ENCODE measurements at regions not wholly inside any gene's neighbourhood (a gene's known extent, or its start where the extent isn't known, plus 50 kb on each side); places are given as distances from the start of the nearest gene placed in this dataset.

GRCh38 chr11:92636543-92637188 lies 332.8 kb upstream of the MTNR1B start:
- Mint-ChIP-seq H3K27me3 (no peaks in the 10 kb centered on the region), H3K27ac (no peak overlapping the region), H3K4me3 (no peak overlapping the region), H3K9me3 (no peaks in the 10 kb centered on the region), H3K4me1 (no peaks in the 10 kb centered on the region)
- no peak for ATAC-seq
- no peak for DNase-seq

GRCh38 chr11:92638678-92639077 lies 330.8 kb upstream of the MTNR1B start:
- DNase-seq (no peak), ATAC-seq (no peak)
- no peaks in the 10 kb centered on the region for H3K27me3 Mint-ChIP-seq
- no peak overlapping the region for H3K27ac Mint-ChIP-seq
- no peak overlapping the region for H3K4me3 Mint-ChIP-seq
- no peaks in the 10 kb centered on the region for H3K4me1 Mint-ChIP-seq
- no peaks in the 10 kb centered on the region for H3K9me3 Mint-ChIP-seq

- DNase-seq (no peak), ATAC-seq (no peak)
- H3K4me3 Mint-ChIP-seq: no peak overlapping the region
- H3K27me3 Mint-ChIP-seq: no peaks in the 10 kb centered on the region
- H3K9me3 Mint-ChIP-seq: no peaks in the 10 kb centered on the region
- H3K27ac Mint-ChIP-seq: no peak overlapping the region
- H3K4me1 Mint-ChIP-seq: no peaks in the 10 kb centered on the region
Observed at GRCh38 chr11:92642177-92642931, 327.1 kb upstream of the MTNR1B start.

GRCh38 chr11:92643827-92644226 lies 325.6 kb upstream of the MTNR1B start:
- Mint-ChIP-seq H3K9me3 (peaks cover 0 to 2% of the 10 kb centered on the region in 2 donors), H3K27me3 (no peaks in the 10 kb centered on the region), H3K4me1 (no peaks in the 10 kb centered on the region), H3K4me3 (no peak overlapping the region), H3K27ac (no peak overlapping the region)
- DNase-seq (no peak), ATAC-seq (no peak)

GRCh38 chr11:92644595-92645445 lies 324.6 kb upstream of the MTNR1B start:
- ATAC-seq (no peak), DNase-seq (no peak)
- Mint-ChIP-seq H3K4me3 (no peak overlapping the region), H3K4me1 (no peaks in the 10 kb centered on the region), H3K27ac (no peak overlapping the region), H3K9me3 (peaks cover 0 to 5% of the 10 kb centered on the region in 2 donors), H3K27me3 (no peaks in the 10 kb centered on the region)

- ATAC-seq (no peak), DNase-seq (no peak)
- Mint-ChIP-seq H3K27ac (no peak overlapping the region), H3K9me3 (peaks cover 0 to 5% of the 10 kb centered on the region in 2 donors), H3K27me3 (no peaks in the 10 kb centered on the region), H3K4me1 (no peaks in the 10 kb centered on the region), H3K4me3 (no peak overlapping the region)
Observed at GRCh38 chr11:92651159-92651558, 318.3 kb upstream of the MTNR1B start.

- DNase-seq (no peak), ATAC-seq (no peak)
- H3K27me3 Mint-ChIP-seq: no peaks in the 10 kb centered on the region
- H3K4me1 Mint-ChIP-seq: no peaks in the 10 kb centered on the region
- no peak overlapping the region for H3K27ac Mint-ChIP-seq
- no peak overlapping the region for H3K4me3 Mint-ChIP-seq
- peaks cover 0 to 5% of the 10 kb centered on the region in 2 donors for H3K9me3 Mint-ChIP-seq
Observed at GRCh38 chr11:92653454-92653853, 316.0 kb upstream of the MTNR1B start.

- H3K4me3 Mint-ChIP-seq: no peak overlapping the region
- no peaks in the 10 kb centered on the region for H3K4me1 Mint-ChIP-seq
- H3K27me3 Mint-ChIP-seq: no peaks in the 10 kb centered on the region
- ATAC-seq: no peak
- DNase-seq: no peak
- H3K27ac Mint-ChIP-seq: no peak overlapping the region
- no peaks in the 10 kb centered on the region for H3K9me3 Mint-ChIP-seq
Observed at GRCh38 chr11:92656783-92657182, 312.7 kb upstream of the MTNR1B start.

- ATAC-seq (no peak), DNase-seq (no peak)
- no peak overlapping the region for H3K4me3 Mint-ChIP-seq
- no peaks in the 10 kb centered on the region for H3K4me1 Mint-ChIP-seq
- no peak overlapping the region for H3K27ac Mint-ChIP-seq
- H3K27me3 Mint-ChIP-seq: no peaks in the 10 kb centered on the region
- H3K9me3 Mint-ChIP-seq: no peaks in the 10 kb centered on the region
Observed at GRCh38 chr11:92657226-92657625, 312.2 kb upstream of the MTNR1B start.

GRCh38 chr11:92658733-92659132 lies 310.7 kb upstream of the MTNR1B start:
- H3K27me3 Mint-ChIP-seq: no peaks in the 10 kb centered on the region
- no peak for DNase-seq
- H3K4me3 Mint-ChIP-seq: no peak overlapping the region
- no peak overlapping the region for H3K27ac Mint-ChIP-seq
- no peaks in the 10 kb centered on the region for H3K4me1 Mint-ChIP-seq
- ATAC-seq: no peak
- H3K9me3 Mint-ChIP-seq: no peaks in the 10 kb centered on the region

GRCh38 chr11:92659793-92660192 lies 309.7 kb upstream of the MTNR1B start:
- H3K27me3 Mint-ChIP-seq: no peaks in the 10 kb centered on the region
- no peaks in the 10 kb centered on the region for H3K4me1 Mint-ChIP-seq
- H3K27ac Mint-ChIP-seq: no peak overlapping the region
- ATAC-seq: no peak
- DNase-seq: no peak
- H3K4me3 Mint-ChIP-seq: no peak overlapping the region
- H3K9me3 Mint-ChIP-seq: no peaks in the 10 kb centered on the region

GRCh38 chr11:92662601-92663360 lies 306.7 kb upstream of the MTNR1B start:
- no peak overlapping the region for H3K27ac Mint-ChIP-seq
- H3K27me3 Mint-ChIP-seq: no peaks in the 10 kb centered on the region
- H3K4me3 Mint-ChIP-seq: no peak overlapping the region
- H3K9me3 Mint-ChIP-seq: peaks cover 0 to 6% of the 10 kb centered on the region in 2 donors
- ATAC-seq: no peak
- H3K4me1 Mint-ChIP-seq: no peaks in the 10 kb centered on the region
- DNase-seq: no peak

GRCh38 chr11:92663539-92663938 lies 305.9 kb upstream of the MTNR1B start:
- ATAC-seq: no peak
- Mint-ChIP-seq H3K27me3 (no peaks in the 10 kb centered on the region), H3K4me3 (no peak overlapping the region), H3K27ac (no peak overlapping the region), H3K9me3 (peaks cover 0 to 6% of the 10 kb centered on the region in 2 donors), H3K4me1 (no peaks in the 10 kb centered on the region)
- DNase-seq: no peak

- Mint-ChIP-seq H3K27me3 (no peaks in the 10 kb centered on the region), H3K27ac (no peak overlapping the region), H3K4me1 (no peaks in the 10 kb centered on the region), H3K9me3 (peaks cover 0 to 6% of the 10 kb centered on the region in 2 donors), H3K4me3 (no peak overlapping the region)
- DNase-seq (no peak), ATAC-seq (no peak)
Observed at GRCh38 chr11:92667486-92668152, 301.8 kb upstream of the MTNR1B start.

GRCh38 chr11:92670308-92670890 lies 299.1 kb upstream of the MTNR1B start:
- H3K27ac Mint-ChIP-seq: no peak overlapping the region
- no peaks in the 10 kb centered on the region for H3K27me3 Mint-ChIP-seq
- no peak overlapping the region for H3K4me3 Mint-ChIP-seq
- peaks cover 0 to 6% of the 10 kb centered on the region in 2 donors for H3K9me3 Mint-ChIP-seq
- DNase-seq: no peak
- no peaks in the 10 kb centered on the region for H3K4me1 Mint-ChIP-seq
- no peak for ATAC-seq
